Mucosa of descending colon (tissue), 3 donors: ENCODE measurements at regions not wholly inside any gene's neighbourhood (a gene's known extent, or its start where the extent isn't known, plus 50 kb on each side); places are given as distances from the start of the nearest gene placed in this dataset.

Source experiments
- ATAC-seq: fragments of 200-7000 bp; cut with Tn5 transposase; one replicate; pipeline ENCODE4 v1.9.1; 2020; ENCODE audit warnings: mild to moderate bottlenecking, moderate library complexity
- DNase-seq, 3 donors: peaks; one replicate each; pipeline ENCODE4 v3.0.0-alpha.2; 2020
- H3K36me3 ChIP-seq: fragments of 200-600 bp; one replicate; pipeline ENCODE4 v1.8.0; 2021; ENCODE audit warnings: low read depth, mild to moderate bottlenecking
- H3K4me1 ChIP-seq: fragments of 200-600 bp; one replicate; pipeline ENCODE4 v1.8.0; 2021; ENCODE audit warnings: low read depth, mild to moderate bottlenecking
- H3K4me3 ChIP-seq: fragments of 200-600 bp; one replicate; pipeline ENCODE4 v1.8.0; 2021; ENCODE audit warnings: mild to moderate bottlenecking
- H3K9me3 ChIP-seq: fragments of 200-600 bp; one replicate; pipeline ENCODE4 v1.8.0; 2021; ENCODE audit warnings: mild to moderate bottlenecking
- CTCF ChIP-seq: fragments of 200-600 bp; IDR thresholded peaks from one replicate; pipeline ENCODE4 v1.8.0; 2022; ENCODE audit warnings: antibody characterized with exemption, mild to moderate bottlenecking
- intact Hi-C, 2 donors: fragments of 100-400 bp; cut with DNase I in 1 of 2; cut with micrococcal nuclease in 1 of 2; formaldehyde crosslinking; loops; one replicate each; pipeline versions ENCODE4 v1.11.0 to v1.11.1; 2022; cut with DNase I, micrococcal nuclease
- donor health status: DM: no; HTN: no; CAD: no; lungs with moderate emphysema.
- donor health status: DM: no; HTN: no; CAD: no.
- donor health status: DM: no; HTN: yes; CAD: no.

GRCh38 chr22:48439560-48440135, 1388.0 kb downstream of the BRD1 start:
- intact Hi-C loops = no loop called here
- ATAC-seq (no peak), DNase-seq (no peak)
- Histone ChIP-seq H3K4me3 (no peak overlapping the region), H3K9me3 (no peaks in the 10 kb centered on the region), H3K4me1 (no peaks in the 10 kb centered on the region), H3K36me3 (no peaks in the 10 kb centered on the region)
- TF ChIP-seq CTCF = no peak

GRCh38 chr22:48438800-48439559, 1388.7 kb downstream of the BRD1 start:
- Histone ChIP-seq H3K4me1 (no peaks in the 10 kb centered on the region), H3K4me3 (no peak overlapping the region), H3K9me3 (no peaks in the 10 kb centered on the region), H3K36me3 (no peaks in the 10 kb centered on the region)
- intact Hi-C loops = no loop called here
- TF ChIP-seq CTCF = no peak
- no peak for ATAC-seq
- no peak for DNase-seq

GRCh38 chr22:48438096-48438495, 1389.6 kb downstream of the BRD1 start:
- Histone ChIP-seq H3K9me3 (no peaks in the 10 kb centered on the region), H3K4me3 (no peak overlapping the region), H3K36me3 (no peaks in the 10 kb centered on the region), H3K4me1 (no peaks in the 10 kb centered on the region)
- DNase-seq (no peak), ATAC-seq (no peak)
- TF ChIP-seq CTCF = no peak
- intact Hi-C loops = no loop called here

GRCh38 chr22:48436201-48436931, 1391.3 kb downstream of the BRD1 start:
- intact Hi-C loops = no loop called here

GRCh38 chr22:48434868-48435250, 1392.8 kb downstream of the BRD1 start:
- H3K4me1 ChIP-seq = no peaks in the 10 kb centered on the region
- TF ChIP-seq CTCF = no peak
- no peaks in the 10 kb centered on the region for H3K36me3 ChIP-seq
- no peaks in the 10 kb centered on the region for H3K9me3 ChIP-seq
- intact Hi-C loops = no loop called here
- ATAC-seq (no peak), DNase-seq (no peak)
- no peak overlapping the region for H3K4me3 ChIP-seq

More at GRCh38 chr22:48436201-48436931, 1391.3 kb downstream of the BRD1 start:
- Histone ChIP-seq H3K9me3 (no peaks in the 10 kb centered on the region), H3K36me3 (no peaks in the 10 kb centered on the region), H3K4me3 (no peak overlapping the region), H3K4me1 (no peaks in the 10 kb centered on the region)
- ATAC-seq (no peak), DNase-seq (no peak)
- TF ChIP-seq CTCF = no peak
